HG02623 (cell line): ENCODE measurements at regions not wholly inside any gene's neighbourhood (a gene's known extent, or its start where the extent isn't known, plus 50 kb on each side); places are given as distances from the start of the nearest gene placed in this dataset.

Experiments
- ATAC-seq: cut with Tn5 transposase; IDR thresholded peaks from one replicate; pipeline ENCODE4 v1.9.1; 2021; ENCODE audit warnings: moderate library complexity; ENCODE audit not compliant: unreplicated experiment

DNA sequence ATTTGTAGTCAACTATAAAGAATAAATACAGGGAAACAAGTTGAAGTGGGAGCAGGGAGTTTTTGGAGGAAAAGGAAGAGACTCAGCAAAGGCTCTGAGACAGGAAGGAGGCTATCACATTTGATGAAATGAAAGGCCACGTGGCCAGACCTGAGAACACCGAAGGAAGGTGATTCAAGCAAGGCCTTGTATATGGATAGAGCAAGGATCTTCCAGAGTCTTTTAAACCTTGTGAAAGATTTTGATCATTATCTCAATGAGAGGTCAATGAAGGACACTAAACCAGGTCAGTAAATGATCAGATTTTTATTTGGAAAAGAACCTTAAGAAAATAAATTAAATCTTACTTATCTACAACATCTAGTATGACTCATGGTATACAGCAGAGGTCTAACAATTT, 523.5 kb downstream of the SLC16A7 start:
- no peak for ATAC-seq

DNA sequence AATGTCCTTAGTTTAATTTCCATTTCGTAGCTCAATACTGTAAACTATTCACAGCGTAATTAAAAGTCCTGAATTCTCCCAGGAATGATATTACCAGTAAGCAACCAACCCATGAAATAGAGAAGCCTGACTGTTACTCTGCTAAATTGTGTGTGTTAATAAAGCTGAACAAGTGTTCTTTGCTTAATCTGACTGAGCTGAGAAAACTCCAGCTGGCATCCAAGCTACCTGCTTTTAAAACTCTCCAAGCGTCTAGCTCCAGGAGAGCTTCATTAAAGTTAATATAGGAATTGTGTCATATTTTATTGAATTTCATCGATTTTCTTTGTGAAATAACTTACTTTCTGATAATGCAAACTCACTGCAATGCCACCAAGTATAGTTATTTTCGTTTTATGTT, 524.4 kb downstream of the SLC16A7 start:
- no peak for ATAC-seq

DNA sequence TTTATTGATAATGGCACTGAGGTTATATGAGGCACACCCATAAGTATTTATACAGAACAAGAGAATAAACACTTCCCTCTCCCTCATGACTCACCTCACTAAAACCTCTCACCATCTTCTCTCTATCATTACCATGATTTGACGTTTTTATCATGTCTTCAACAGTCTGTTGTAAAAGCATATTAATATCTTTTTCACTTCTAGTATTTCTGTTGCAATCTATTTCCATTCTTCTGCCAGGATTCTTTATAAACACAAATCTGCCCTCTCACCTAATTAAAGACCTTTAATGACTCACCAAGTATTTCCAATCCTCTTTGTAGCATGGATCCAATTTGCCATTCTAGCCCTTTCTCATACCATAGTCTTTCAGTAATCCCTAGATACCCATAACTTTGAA, 527.7 kb downstream of the SLC16A7 start:
- no peak for ATAC-seq

DNA sequence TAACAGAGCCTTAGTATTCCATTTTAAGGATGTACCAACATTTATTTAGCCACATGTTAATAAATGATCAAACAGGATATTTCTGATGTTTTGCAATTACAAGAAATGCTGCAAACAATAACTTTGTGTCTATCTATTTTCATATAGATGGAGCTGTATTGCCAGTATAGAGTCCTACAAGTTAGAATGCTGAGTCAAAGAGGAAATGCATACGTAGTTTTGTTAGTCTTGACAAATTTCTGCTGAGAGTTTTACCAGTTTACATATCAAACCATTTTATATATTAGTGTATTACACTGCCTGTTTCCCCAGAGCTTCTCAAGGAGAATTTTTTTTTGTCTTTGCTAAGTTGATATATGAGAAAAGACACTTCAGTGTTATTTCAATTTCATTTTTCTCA, 541.7 kb downstream of the SLC16A7 start:
- no peak for ATAC-seq

DNA sequence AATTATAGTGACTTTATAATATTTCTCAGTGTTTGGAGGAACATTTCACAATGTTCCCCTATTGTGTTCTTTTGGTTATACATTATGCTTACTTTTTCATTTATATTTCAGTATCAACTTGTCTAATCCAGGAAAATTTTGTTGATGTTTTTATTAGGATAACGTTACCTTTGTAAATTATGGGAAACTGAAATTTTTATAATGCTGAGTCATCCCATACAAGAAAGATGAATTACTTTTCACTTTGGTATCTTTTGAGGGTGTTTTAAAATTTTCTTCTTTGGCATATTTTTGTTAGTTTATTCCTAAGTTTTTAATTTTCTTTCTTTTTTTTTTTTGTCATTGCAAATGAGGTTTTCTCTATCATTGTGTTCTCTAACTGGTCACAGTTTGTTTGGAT, 542.7 kb downstream of the SLC16A7 start:
- ATAC-seq, result no peak

DNA sequence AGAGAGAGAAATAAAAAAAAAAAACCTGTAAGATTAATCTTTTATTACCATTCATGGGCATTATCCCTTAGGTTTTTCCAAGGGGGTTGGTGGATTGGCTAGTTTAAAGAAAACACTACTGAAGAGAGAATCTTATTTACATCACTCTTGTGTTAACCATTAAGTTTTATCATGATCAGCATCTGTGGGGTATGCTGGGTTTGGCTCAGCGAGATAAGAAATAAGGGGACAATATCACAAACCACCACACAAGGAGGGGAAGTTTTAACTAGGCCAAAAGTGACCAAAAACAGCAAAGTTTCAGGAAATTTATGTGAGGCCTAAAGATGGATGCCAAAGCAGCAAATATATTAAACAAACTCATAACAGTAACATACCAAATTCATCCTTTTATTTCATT, 548.6 kb downstream of the SLC16A7 start:
- no peak for ATAC-seq

DNA sequence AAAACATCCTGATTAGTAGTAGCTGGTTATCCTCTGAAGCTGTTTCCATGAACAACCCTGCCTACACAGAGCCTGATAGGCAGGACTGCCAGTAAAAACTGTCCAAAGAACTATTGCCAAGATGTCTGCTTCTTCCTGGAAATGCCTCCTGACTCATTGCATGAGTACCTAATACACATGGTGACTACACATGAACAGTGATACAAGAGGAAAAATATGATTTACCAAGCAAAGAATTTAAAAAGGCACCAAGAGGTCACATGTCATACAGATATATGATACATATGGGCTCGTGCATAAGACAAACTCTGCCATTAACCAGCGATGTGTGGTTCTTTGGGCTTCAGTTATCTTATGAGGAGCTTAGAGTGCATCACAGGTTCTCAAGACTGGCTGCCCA, 552.3 kb downstream of the SLC16A7 start:
- ATAC-seq, result no peak

DNA sequence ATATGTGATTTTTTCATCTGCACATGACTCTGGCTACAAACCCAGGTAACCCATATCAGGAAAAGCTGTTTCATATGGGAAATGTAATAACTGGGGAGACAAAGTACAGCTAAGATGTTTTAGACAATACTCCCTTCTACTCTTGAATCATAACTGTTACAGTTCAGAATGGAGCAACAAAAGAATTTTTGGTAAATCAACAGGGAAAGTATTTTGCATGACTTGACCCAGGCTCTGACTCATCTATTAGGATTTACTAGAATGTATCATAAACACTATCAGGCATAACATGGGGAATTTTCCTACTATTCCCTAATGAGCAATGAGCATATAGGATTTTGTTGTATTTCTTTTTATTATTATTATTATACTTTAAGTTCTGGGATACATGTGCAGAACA, 553.0 kb downstream of the SLC16A7 start:
- no peak for ATAC-seq

DNA sequence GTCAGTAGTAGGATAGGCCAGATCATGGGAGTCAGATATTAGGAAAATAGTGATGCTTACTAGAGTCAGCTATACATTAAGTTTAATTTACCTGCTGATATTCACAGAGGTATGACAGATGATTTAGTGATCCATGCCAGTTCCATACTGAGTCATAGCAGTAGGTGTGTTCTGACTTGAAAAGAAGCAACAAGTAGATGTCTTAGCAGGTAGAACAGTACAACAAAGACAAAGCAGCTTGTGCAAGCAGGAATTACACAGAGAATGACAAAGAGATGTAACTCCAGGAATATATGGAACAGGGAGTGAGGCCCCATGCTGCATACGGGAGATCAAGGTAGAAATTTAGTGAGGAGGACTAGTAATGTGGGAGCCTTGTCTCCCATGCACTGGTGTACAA, 556.9 kb downstream of the SLC16A7 start:
- ATAC-seq, result no peak

DNA sequence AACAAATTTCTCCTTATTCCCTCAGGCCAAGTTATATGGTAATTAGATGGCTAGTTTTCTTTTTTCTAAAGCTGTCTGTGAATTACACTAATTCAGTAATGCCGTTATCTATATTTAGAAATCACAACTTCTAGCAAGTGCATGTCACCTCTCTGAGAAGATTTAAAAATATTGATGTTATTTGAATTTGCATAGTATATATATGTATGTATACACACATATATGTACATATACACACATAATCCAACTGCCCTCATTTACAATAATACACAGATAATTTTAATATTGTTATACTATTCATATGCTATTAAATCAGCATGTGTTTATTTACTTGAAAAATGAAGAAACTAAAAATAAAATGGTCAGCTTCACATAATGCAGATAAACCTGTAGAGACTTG, 563.9 kb downstream of the SLC16A7 start:
- no peak for ATAC-seq

DNA sequence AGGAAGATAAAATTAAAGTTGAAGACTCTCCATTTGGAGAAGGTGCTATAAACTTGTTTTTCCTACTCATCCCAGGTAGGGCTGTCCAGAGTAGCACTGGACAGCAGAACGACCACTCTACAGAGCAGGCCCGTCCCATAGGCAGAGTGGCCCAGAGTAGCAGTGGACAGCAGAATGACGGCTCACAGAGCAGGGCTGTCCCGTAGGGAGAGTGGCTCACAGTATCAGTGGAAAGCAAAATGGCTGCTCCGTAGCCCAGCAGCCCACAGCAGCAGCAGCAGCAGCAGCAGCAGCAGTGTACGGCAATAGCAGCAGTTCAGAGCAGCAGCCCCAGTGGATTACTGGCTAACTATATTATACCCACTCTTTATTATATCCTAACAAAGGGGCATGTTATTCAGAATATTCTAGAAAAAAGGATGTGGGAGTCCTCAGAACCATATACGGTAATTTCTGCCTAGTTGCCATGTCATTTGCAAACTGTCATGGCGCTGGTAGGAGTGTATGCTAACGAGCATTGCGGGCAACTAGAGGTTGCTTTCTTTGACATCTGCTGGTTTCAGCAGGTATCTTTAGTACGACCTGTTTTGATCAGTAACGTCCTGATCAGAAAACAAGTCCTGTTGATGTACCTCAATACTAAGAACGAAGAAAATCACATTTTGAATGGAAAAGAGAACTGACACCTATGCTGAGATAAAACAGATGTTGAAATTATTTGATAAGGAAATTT, 567.3 kb downstream of the SLC16A7 start:
- ATAC-seq, result no peak

DNA sequence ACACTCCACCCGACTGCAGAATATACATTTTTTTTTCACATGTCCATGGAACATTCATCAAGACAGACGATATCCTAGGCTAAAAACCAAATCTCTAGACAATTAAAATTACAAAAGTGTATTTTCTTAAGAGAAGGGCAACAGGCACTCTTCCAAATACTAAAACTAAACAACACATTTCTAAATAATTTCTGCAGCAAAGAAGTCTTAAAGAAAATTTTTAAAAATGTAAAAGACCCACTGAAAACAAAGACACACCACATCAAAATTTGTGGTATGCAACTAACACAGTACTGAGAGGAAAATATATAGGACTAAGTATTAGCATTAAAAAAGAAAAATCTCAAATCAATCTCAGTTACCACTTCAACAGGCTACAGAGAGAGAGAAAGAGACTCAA, 570.0 kb downstream of the SLC16A7 start:
- no peak for ATAC-seq

DNA sequence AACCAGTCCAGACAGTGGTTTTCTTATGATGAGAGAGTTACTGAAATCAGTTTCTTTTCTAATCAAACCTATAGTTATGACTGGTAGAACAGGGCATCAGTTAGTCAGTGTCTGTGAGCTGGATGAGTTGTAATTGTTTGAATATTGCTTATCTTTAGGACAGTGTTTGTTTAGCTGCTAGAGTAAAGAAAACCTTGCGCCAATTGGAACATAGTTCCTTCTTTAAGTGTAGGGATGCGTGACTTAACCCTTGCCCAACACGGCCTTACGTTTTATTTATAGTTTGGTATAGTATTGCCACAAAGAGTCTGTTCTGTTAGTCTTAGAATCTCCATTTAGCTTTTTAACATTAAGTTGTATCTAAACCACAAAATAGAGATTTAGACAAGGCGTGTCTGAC, 572.6 kb downstream of the SLC16A7 start:
- ATAC-seq, result no peak

DNA sequence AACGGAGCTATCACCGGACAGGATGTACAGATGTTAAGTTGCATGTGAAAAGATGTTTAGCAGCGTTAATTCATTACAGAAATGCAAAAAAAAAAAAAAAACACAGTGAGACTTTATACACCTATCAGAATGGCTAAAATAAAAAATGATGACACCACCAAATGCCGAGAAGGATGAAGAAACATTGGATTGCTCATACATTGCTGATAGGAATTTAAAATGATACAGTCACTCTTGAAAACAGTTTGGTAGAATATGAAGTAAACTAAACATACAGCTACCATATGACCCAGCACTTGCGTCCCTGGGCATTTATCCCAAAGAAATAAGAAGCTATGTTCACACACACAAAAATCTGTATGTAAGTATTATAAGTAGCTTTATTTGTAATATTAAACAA, 574.1 kb downstream of the SLC16A7 start:
- no peak for ATAC-seq

DNA sequence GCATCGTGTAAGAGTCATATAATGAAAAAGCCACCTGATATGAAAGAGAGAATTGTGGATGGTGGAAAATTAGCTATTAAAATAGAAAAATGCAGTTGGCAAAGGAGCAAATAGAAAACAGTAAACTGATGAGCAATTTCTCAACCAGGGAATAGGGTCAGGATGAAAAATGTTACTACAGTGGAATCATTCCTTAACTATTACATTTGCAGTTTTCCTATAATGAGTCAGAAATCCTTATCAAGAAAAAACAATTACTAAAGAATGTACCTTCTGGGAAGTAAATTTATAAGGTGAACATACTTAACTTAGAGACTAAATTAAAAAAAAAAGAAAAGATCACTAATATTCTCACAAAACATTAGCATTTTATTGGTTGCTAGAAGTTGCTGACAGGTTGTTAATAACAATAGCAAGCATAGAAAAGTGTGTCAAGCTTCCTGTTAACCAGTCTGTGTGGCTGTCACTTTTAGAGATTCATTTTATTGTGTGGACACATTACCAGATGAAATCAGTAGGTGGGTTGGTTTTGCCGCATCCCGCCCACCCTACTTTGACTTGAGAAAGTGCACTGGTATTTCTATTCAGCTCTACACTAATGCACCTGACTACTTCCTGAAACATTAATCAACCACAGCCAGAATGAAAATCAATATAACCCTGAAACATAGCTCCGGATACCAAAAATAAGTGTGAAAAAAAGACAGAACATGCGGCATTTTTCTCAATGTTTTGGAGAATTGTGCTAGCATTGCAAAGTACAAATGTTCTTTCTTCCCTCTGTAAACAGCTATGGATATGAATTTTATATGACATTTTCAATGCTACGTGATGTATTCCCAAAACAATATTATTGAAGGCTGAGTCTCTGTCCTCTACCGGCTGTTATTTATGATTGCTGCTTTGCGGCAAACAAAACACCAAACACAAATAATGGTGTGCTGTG, 576.7 kb downstream of the SLC16A7 start:
- ATAC-seq, result no peak

DNA sequence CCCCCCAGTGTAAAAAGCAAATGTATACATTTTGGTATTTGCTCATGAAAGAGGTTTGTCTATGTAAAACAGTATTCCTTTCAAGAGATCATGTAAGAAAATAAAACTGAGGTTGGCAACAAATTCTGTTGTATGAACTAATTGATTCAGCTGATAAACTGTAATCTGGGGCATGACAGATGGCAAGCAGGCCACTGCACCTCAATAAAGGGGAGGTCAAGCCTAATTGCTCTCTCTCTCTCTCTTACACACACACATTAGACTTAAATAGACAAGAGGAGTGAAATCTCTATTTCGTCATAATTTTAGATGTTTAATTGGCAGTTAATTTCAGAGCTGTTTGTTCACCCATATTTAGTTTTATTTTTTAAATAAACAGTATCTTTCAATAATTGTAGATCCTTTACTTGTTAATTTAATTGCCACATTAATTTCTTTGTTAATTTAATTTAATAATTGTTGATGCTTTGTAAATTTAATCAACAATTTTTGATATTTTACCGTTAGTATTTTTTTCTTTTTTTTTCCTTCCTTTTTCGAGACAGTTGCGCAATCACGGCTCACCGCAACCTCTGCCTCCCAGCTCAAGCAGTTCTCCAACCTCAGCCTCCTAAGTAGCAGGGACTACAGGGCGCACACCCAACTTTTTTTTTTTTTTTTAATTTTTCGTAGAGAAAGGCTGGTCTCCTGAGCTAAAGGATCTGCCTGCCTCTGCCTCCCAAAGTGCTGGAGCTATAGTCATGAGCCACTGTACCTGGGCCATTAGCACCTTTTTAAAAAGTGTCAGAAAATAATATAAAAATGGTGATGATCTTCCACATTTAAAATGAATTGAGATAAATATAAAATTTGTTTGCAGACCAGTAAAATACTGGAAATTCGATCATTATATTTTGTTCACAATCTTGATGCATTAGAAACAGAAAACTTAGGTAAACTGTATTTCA, 577.7 kb downstream of the SLC16A7 start:
- ATAC-seq, result no peak

DNA sequence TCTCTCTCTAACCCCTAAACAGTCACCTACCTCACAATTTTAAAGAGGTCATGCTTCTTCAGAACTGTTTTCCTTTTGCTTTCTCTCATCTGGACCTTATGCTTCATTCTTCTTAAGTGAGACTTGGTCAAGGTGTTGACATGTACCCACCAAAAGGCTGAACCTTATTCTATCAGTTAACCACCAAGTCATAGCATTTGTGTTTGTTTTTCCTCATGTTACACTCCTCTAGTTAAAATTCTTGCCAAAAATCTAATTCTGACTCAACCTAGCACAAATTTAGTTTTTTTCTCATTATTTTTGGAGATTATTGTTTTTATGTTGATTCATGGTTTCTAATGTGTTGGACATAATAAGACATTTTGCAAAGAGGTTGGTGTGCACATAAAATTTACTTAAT, 578.6 kb downstream of the SLC16A7 start:
- no peak for ATAC-seq

DNA sequence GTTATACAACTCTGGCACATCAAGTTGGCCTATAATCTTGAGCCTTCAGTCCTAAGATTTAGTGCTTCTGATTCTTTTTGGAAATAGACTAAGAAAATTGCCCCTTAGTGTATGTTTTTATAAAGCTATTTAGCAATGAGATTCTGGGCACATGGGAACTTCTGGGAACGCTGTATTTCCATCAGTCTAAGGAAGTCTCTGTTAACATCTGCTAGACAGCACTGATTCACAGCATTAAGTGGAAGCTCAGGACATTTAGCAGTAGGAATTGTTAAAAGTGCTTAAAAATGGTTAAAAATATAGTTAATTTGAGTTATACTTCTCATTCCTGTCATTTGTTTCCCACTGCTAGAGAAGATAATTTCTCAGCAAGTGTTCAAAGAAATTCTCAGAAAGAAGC, 579.1 kb downstream of the SLC16A7 start:
- no peak for ATAC-seq

DNA sequence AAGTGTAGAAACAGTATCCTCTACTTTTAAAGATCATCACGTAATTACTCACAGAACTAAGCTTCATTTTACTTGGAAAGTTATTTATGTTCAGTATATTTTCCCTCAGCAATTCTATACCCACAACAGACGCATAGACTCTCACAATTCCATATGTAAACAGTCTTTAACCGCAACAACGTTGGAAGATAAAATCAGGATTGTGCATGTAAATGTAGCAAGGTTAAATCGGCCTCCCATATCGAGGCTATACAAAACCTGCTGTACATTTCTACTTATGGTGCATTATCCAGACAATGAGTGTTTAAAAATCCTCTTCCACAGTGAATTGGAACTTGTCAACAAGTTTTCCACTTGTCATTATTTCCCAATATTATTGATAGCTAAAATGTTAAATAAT, 581.1 kb downstream of the SLC16A7 start:
- ATAC-seq, result no peak

DNA sequence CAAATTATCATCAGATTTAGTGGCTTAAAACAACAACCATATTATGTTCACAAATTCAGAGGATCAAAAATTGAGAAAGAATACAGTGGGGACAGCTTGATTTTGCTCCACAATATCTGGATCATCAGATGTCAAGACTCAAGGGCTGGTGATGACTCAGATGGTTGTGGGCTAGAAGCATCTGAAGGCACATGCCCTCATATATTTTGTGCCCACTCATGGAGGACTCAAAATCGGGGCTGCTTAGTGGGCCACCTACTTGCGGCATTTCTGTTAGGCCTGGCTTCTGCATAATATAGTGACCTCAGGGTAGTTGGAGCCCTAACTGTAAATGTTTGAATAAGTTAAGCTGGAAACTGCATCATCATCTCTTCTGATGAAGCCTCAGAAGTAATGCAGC, 584.5 kb downstream of the SLC16A7 start:
- no peak for ATAC-seq

DNA sequence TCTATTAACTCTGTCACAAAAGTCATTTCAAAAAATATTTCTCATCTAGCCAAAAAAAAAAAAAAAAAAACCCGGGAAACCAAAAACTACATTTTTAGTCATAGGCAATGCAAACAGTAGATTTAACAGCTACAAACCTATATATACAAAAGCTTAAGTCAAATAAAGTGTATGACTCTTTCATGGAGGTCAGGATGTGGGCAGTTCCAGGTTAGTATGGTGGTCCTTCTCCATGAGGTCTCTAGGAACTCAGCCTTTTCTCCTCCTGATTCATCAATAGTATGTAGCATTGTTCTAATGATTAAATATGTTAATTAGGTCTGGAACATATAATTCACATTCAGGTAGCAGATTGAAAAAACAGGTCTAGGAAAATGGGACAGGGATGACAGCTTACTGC, 586.5 kb downstream of the SLC16A7 start:
- no peak for ATAC-seq
